ENCODE measurements at regions not wholly inside any gene's neighbourhood (a gene's known extent, or its start where the extent isn't known, plus 50 kb on each side); places are given as distances from the start of the nearest gene placed in this dataset.

- TF ChIP-seq CTCF (IDR thresholded peaks at IDR 0.05; ENCODE audit: insufficient read depth, low read length) = no peak
- no peak overlapping the region for H3K4me3 ChIP-seq (ENCODE audit: low read depth, low read length)
These were observed 1766.0 kb downstream of the NCAM2 start for GRCh38 chr21:22764222-22764621.

GRCh38 chr21:22791376-22791775 is 1793.2 kb downstream of the NCAM2 start:
- H3K4me3 ChIP-seq (ENCODE audit: low read depth, low read length) = no peak overlapping the region
- no peak for DNase-seq (ENCODE audit: low read depth)
- no peak for TF ChIP-seq CTCF (IDR thresholded peaks at IDR 0.05; ENCODE audit: insufficient read depth, low read length)

More at GRCh38 chr21:22764222-22764621, 1766.0 kb downstream of the NCAM2 start:
- DNase-seq (ENCODE audit: low read depth) = no peak

- peak; percentile 55 for TF ChIP-seq CTCF (IDR thresholded peaks at IDR 0.05; ENCODE audit: insufficient read depth, low read length)
- no peak overlapping the region for H3K4me3 ChIP-seq (ENCODE audit: low read depth, low read length)
- peak; percentile 67 for DNase-seq (ENCODE audit: low read depth)
These were observed 1793.9 kb downstream of the NCAM2 start for GRCh38 chr21:22791986-22792560.

- no peak overlapping the region for H3K4me3 ChIP-seq (ENCODE audit: low read depth, low read length)
- TF ChIP-seq CTCF (IDR thresholded peaks at IDR 0.05; ENCODE audit: insufficient read depth, low read length) = no peak
- DNase-seq (ENCODE audit: low read depth) = no peak
These were observed 1796.9 kb downstream of the NCAM2 start for GRCh38 chr21:22795091-22795490.

GRCh38 chr21:22795644-22796043 is 1797.4 kb downstream of the NCAM2 start:
- no peak overlapping the region for H3K4me3 ChIP-seq (ENCODE audit: low read depth, low read length)
- DNase-seq (ENCODE audit: low read depth) = no peak
- no peak for TF ChIP-seq CTCF (IDR thresholded peaks at IDR 0.05; ENCODE audit: insufficient read depth, low read length)

GRCh38 chr21:22796147-22796546 is 1797.9 kb downstream of the NCAM2 start:
- TF ChIP-seq CTCF (IDR thresholded peaks at IDR 0.05; ENCODE audit: insufficient read depth, low read length) = no peak
- no peak for DNase-seq (ENCODE audit: low read depth)
- H3K4me3 ChIP-seq (ENCODE audit: low read depth, low read length) = no peak overlapping the region

GRCh38 chr21:22804151-22804550 is 1805.9 kb downstream of the NCAM2 start:
- H3K4me3 ChIP-seq (ENCODE audit: low read depth, low read length) = no peak overlapping the region
- no peak for DNase-seq (ENCODE audit: low read depth)
- TF ChIP-seq CTCF (IDR thresholded peaks at IDR 0.05; ENCODE audit: insufficient read depth, low read length) = no peak

All from fibroblast of the aortic adventitia (primary cell).